HAP-1 (cell line): ENCODE measurements at regions not wholly inside any gene's neighbourhood (a gene's known extent, or its start where the extent isn't known, plus 50 kb on each side); places are given as distances from the start of the nearest gene placed in this dataset.
A peak's percentile ranks its signal among the peaks of the same experiment; 100 is the strongest.
"Not testable (repeated sequence)": the region's sequence is repeated elsewhere in the genome, so short reads cannot be mapped to it uniquely, and the experiment has no call there.

Source experiments
- DNase-seq, 2 experiments: peaks; one replicate each; pipeline ENCODE4 v3.0.0-alpha.2; 2016 to 2020; ENCODE audit warnings: low spot score in 2 of 2
- H3K27me3 ChIP-seq: fragments of 250-450 bp; sonication (Bioruptor Pico); 2 replicates; pipeline ENCODE4 v1.5.1; 2020; ENCODE audit warnings: low read depth, mild to moderate bottlenecking, moderate library complexity
- H3K36me3 ChIP-seq: fragments of 250-450 bp; sonication (Bioruptor Pico); replicated peaks from 2 replicates; pipeline ENCODE4 v1.5.1; 2020; ENCODE audit warnings: mild to moderate bottlenecking
- H3K4me1 ChIP-seq: fragments of 250-450 bp; sonication (Bioruptor Pico); 2 replicates; pipeline ENCODE4 v1.5.1; 2020; ENCODE audit warnings: mild to moderate bottlenecking
- H3K4me3 ChIP-seq: fragments of 250-450 bp; sonication (Bioruptor Pico); 2 replicates; pipeline ENCODE4 v1.5.1; 2020; ENCODE audit warnings: mild to moderate bottlenecking, moderate library complexity
- H3K9me3 ChIP-seq: fragments of 250-450 bp; sonication (Bioruptor Pico); 2 replicates; pipeline ENCODE4 v1.5.1; 2020; ENCODE audit warnings: mild to moderate bottlenecking, moderate library complexity
- in situ Hi-C: fragments of 300-500 bp; cut with MboI; formaldehyde crosslinking; loops from 3 replicates; pipeline ENCODE4 v1.14.3; 2020; ENCODE audit warnings: low sequenced_read_pairs, inconsistent platforms, mixed read lengths

DNA sequence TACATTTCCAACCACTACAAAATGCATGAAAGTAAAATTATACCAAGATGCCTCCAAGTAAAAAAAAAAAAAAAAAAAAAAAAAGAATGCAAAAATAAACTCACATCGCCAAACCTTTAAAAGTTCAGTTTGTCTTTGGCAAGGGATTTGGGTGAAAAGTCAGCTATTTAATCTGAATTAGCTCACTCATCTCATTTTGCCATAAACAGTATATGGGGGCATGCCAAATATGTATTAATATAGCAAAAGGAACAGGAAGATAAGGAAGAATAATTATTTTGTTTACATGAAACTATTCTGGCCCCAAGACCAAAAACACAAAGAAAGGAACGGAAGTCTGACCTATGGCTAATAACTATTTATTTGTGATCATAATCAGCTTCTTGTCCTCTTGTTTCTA, 114.7 kb upstream of the SLC6A14 start:
- Histone ChIP-seq H3K9me3 (no peaks in the 10 kb centered on the region), H3K4me1 (no peaks in the 10 kb centered on the region), H3K27me3 (no peaks in the 10 kb centered on the region), H3K4me3 (no peak overlapping the region), H3K36me3 (no peaks in the 10 kb centered on the region)
- no peak for DNase-seq
- in situ Hi-C loops, result no loop called here

DNA sequence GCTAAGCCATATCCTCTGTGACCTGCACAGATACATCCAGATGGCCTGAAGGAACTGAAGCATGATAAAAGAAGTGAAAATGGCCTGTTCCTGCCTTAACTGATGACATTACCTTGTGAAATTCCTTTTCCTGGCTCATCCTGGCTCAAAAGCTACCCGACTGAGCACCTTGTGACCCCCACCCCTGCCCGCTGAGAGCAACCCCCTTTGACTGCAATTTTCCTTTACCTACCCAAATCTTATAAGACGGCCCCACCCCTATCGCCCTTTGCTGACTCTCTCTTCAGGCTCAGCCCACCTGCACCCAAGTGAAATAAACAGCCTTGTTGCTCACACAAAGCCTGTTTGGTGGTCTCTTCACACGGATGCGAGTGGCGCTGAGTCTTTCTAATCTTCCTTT, 104.4 kb upstream of the SLC6A14 start:
- H3K4me1 ChIP-seq, in situ Hi-C loops, H3K4me3 ChIP-seq, H3K36me3 ChIP-seq, DNase-seq, H3K27me3 ChIP-seq, H3K9me3 ChIP-seq: not testable (repeated sequence)

DNA sequence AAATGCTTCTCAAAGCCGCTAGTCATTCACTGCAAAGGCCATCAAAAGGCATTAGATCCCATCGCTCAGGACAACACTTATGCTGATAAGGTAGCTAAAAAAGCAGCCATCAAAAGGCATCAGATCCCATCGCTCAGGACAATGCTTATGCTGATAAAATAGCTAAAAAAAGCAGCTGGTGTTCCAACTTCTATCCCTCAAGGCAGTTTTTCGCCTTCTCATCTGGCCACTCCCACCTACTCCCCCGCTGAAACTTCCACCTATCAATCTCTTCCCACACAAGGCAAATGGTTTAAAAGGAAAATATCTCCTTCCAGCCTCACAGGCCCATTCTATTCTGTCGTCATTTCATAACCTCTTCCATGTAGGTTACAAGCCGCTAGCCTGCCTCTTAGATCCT, 101.6 kb upstream of the SLC6A14 start:
- DNase-seq, H3K36me3 ChIP-seq, H3K4me1 ChIP-seq, in situ Hi-C loops, H3K27me3 ChIP-seq, H3K4me3 ChIP-seq, H3K9me3 ChIP-seq: not testable (repeated sequence)

DNA sequence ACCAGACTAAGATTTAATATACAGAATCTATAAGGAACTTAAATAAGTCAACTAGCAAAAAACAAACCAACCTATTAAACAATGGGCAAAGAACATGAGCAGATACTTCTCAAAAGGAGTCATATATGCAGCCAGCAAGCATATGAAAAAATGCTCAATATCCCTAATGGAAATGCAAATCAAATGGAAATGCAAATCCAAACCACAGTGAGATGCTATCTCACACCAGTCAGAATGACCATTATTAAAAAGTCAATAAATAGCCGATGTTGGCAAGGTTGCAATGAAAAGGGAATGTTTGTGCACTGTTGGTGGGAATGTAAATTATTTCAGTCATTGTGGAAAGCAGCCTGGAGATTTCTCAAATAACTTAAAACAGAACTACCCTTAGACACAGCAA, 97.0 kb upstream of the SLC6A14 start:
- peak in 1 of 2 experiments; percentile 32 for DNase-seq
- in situ Hi-C loops, result no loop called here
- H3K36me3 ChIP-seq, result no peaks in the 10 kb centered on the region
- H3K4me3 ChIP-seq, result no peak overlapping the region
- H3K9me3 ChIP-seq, result no peaks in the 10 kb centered on the region
- H3K4me1 ChIP-seq, result peaks cover 5% of the 10 kb centered on the region; the same call in 1 of the 2 replicates
- H3K27me3 ChIP-seq, result no peaks in the 10 kb centered on the region

DNA sequence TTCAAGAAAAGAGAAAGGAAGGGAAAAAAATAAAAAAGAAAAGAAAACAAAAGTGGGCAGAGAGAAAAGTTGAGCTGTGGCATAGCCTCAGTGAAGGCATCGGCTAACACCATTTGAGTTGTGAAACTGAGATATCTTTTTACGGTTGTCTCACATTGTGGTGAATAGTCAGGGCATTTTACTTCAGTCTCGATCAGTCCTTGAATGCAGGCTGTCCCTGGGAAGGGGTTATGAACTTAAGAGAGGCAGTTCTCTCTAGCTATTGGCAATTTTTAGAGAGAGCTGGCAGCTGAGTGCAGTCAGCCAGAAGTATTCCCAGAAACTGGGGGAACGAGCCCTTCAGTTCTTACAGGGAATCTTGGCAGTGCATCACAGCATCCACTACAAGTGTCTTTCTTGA, 93.5 kb upstream of the SLC6A14 start:
- Histone ChIP-seq H3K4me1 (peaks cover 5% of the 10 kb centered on the region; the same call in 1 of the 2 replicates), H3K36me3 (no peaks in the 10 kb centered on the region), H3K4me3 (no peak overlapping the region), H3K27me3 (no peaks in the 10 kb centered on the region), H3K9me3 (no peaks in the 10 kb centered on the region)
- no peak for DNase-seq
- in situ Hi-C loops, result no loop called here

- DNase-seq, result no peak
- H3K36me3 ChIP-seq, result no peaks in the 10 kb centered on the region
- in situ Hi-C loops, result no loop called here
- no peaks in the 10 kb centered on the region for H3K27me3 ChIP-seq
- H3K4me1 ChIP-seq, result no peaks in the 10 kb centered on the region
- no peak overlapping the region for H3K4me3 ChIP-seq
- no peaks in the 10 kb centered on the region for H3K9me3 ChIP-seq
Observed at GRCh38 chrX:116345958-116346357, 90.4 kb upstream of the SLC6A14 start.

GRCh38 chrX:116357329-116357728, 79.1 kb upstream of the SLC6A14 start:
- no peaks in the 10 kb centered on the region for H3K27me3 ChIP-seq
- no peaks in the 10 kb centered on the region for H3K36me3 ChIP-seq
- in situ Hi-C loops, result no loop called here
- no peaks in the 10 kb centered on the region for H3K4me1 ChIP-seq
- H3K4me3 ChIP-seq, result no peak overlapping the region
- no peak for DNase-seq
- no peaks in the 10 kb centered on the region for H3K9me3 ChIP-seq

DNA sequence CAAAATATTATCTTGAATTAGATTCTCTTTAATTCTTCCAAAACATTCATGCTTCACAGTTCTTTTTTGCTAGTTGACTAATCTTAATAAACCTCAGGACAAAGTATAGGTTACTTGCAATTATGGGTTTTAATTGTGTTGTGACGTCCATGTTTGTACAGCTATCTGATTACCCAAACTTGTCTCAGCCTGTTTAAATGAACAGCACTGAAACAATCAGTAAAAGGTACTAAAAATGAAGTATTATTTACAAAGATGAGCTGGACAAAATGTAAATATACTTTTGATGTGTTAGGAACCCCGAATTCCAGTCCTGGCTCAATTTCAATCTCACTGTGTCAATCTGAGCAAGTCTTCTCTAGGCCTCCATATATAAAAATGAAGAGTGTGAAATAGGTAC, 57.4 kb upstream of the SLC6A14 start:
- H3K27me3 ChIP-seq, result no peaks in the 10 kb centered on the region
- no peak overlapping the region for H3K4me3 ChIP-seq
- in situ Hi-C loops, result no loop called here
- no peak for DNase-seq
- no peaks in the 10 kb centered on the region for H3K4me1 ChIP-seq
- H3K36me3 ChIP-seq, result no peaks in the 10 kb centered on the region
- no peaks in the 10 kb centered on the region for H3K9me3 ChIP-seq

GRCh38 chrX:116379854-116380253, 56.6 kb upstream of the SLC6A14 start:
- in situ Hi-C loops, result no loop called here
- Histone ChIP-seq H3K36me3 (no peaks in the 10 kb centered on the region), H3K9me3 (no peaks in the 10 kb centered on the region), H3K4me3 (no peak overlapping the region), H3K4me1 (no peaks in the 10 kb centered on the region), H3K27me3 (no peaks in the 10 kb centered on the region)
- DNase-seq, result no peak

DNA sequence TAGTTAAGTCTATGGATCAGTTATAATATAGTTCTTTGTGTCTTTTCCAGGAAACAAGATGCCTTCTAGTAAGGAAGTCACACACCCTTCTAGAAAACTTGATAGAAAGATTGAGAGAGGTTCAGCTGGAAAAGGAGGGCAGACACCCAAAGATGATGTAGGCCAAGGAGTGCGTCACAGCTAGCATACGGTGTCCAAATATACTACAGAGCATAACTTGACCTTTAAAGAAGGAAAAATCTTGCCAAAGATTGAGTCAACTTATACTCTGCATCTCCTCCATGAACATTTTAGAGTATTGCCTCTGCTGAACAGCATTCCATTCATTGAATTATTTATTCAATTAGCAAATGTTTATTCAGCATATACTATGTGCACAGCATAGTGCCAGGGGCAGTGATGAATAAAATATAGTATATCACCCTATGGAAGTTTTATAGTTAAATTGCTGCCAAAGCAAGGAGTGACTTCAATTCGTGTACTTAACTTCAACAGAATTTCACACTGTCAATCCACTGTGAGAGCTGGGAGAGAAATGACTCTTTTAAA, 51.9 kb upstream of the SLC6A14 start:
- H3K27me3 ChIP-seq, result no peaks in the 10 kb centered on the region
- H3K9me3 ChIP-seq, result no peaks in the 10 kb centered on the region
- H3K36me3 ChIP-seq, result no peaks in the 10 kb centered on the region
- in situ Hi-C loops, result no loop called here
- no peak for DNase-seq
- no peaks in the 10 kb centered on the region for H3K4me1 ChIP-seq
- H3K4me3 ChIP-seq, result no peak overlapping the region
